ENCODE measurements at regions not wholly inside any gene's neighbourhood (a gene's known extent, or its start where the extent isn't known, plus 50 kb on each side); places are given as distances from the start of the nearest gene placed in this dataset.

DNA sequence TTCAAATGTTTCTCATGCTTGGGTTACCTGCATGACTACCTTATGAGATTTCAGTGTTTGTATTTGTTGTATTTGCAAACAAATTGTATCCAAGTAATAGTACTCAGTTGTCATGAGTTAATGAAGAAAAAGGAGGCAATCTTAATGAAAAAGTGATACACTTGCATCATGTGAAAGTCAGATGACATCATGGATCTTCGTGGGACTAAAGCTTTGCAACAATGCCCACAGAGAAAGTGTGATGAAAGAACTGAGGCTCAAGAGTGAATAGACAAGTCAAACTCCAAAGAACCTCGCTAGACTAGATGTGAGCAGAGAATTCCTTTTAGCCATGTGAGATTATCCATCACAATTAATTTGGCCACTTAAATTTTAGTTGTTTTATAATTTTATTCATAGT, 75.4 kb upstream of the ADRB2 start:
- TF ChIP-seq CTCF (conservative IDR thresholded peaks at IDR 0.05; ENCODE audit: low read depth, low read length) (no peak), EZH2phosphoT487 (IDR thresholded peaks at IDR 0.05; ENCODE audit: borderline replicate concordance, low read length) (no peak), EZH2 (IDR thresholded peaks at IDR 0.05; ENCODE audit: low read length, unreplicated experiment) (no peak)
